Fibroblast of lung (primary cell): ENCODE measurements at regions not wholly inside any gene's neighbourhood (a gene's known extent, or its start where the extent isn't known, plus 50 kb on each side); places are given as distances from the start of the nearest gene placed in this dataset.

Experiments
- DNase-seq, 2 donors: peaks; one replicate each; pipeline versions ENCODE4 v3.0.0 to v3.0.0-alpha.2; 2010; ENCODE audit warnings: low read depth in 2 of 2
- H2AFZ ChIP-seq: 2 replicates; pipeline ENCODE4 v1.5.1; 2012; ENCODE audit warnings: low read length, control low read depth, inconsistent platforms
- H3K27ac ChIP-seq: 2 replicates; pipeline ENCODE4 v1.5.1; 2011; ENCODE audit warnings: low read length, control low read depth; ENCODE audit not compliant: insufficient read depth
- H3K27me3 ChIP-seq: 2 replicates; pipeline ENCODE4 v1.5.1; 2011; ENCODE audit warnings: mild to moderate bottlenecking, low read length; ENCODE audit not compliant: control insufficient read depth, insufficient read depth
- H3K36me3 ChIP-seq: 2 replicates; pipeline ENCODE4 v1.5.1; 2011; ENCODE audit warnings: low read length; ENCODE audit not compliant: control insufficient read depth, insufficient read depth
- H3K4me1 ChIP-seq: 2 replicates; pipeline ENCODE4 v1.5.1; 2011; ENCODE audit warnings: low read length; ENCODE audit not compliant: control insufficient read depth, insufficient read depth; ENCODE audit errors: extremely low read depth
- H3K4me2 ChIP-seq: 2 replicates; pipeline ENCODE4 v1.5.1; 2011; ENCODE audit warnings: low read length, control low read depth; ENCODE audit not compliant: insufficient read depth; ENCODE audit errors: extremely low read depth
- H3K4me3 ChIP-seq, 4 experiments: fragments of 200-600 bp in 1 of 4; sonication (generic) in 1 of 4; replicated peaks in 1 of 4; 2 replicates each; pipeline ENCODE4 v1.5.1; 2011 to 2016; ENCODE audit warnings: low read length in 4 of 4, low read depth in 3 of 4, mild to moderate bottlenecking in 3 of 4, control low read depth in 2 of 4, inconsistent platforms in 1 of 4, mixed read lengths in 1 of 4; ENCODE audit not compliant: insufficient read depth in 1 of 4; ENCODE audit errors: control extremely low read depth in 1 of 4
- H3K79me2 ChIP-seq: 2 replicates; pipeline ENCODE4 v1.5.1; 2012; ENCODE audit warnings: mild to moderate bottlenecking, low read length, inconsistent platforms; ENCODE audit not compliant: control insufficient read depth, insufficient read depth
- H3K9ac ChIP-seq: 2 replicates; pipeline ENCODE4 v1.5.1; 2011; ENCODE audit warnings: mild to moderate bottlenecking, low read length, control low read depth; ENCODE audit not compliant: insufficient read depth
- H3K9me3 ChIP-seq: 2 replicates; pipeline ENCODE4 v1.5.1; 2012; ENCODE audit warnings: low read depth, low read length; ENCODE audit not compliant: control insufficient read depth, insufficient read depth
- H4K20me1 ChIP-seq: 2 replicates; pipeline ENCODE4 v1.5.1; 2011; ENCODE audit warnings: low read length; ENCODE audit not compliant: control insufficient read depth, insufficient read depth; ENCODE audit errors: extremely low read depth
- CTCF ChIP-seq, 2 donors: IDR thresholded peaks in 1 of 2; conservative IDR thresholded peaks in 1 of 2; 1 replicate in 1 of 2; 2 replicates in 1 of 2; pipeline ENCODE4 v1.5.1; 2011 to 2012; ENCODE audit warnings: low read length in 2 of 2, control low read depth in 1 of 2, inconsistent platforms in 1 of 2, low read depth in 1 of 2, mild to moderate bottlenecking in 1 of 2
- EZH2 ChIP-seq: IDR thresholded peaks from 2 replicates; pipeline ENCODE4 v1.5.1; 2012; ENCODE audit warnings: low read length, control low read depth, mild to moderate bottlenecking; ENCODE audit errors: missing control alignments

GRCh38 chr3:5707794-5708193, 520.3 kb downstream of the EDEM1 start:
- Histone ChIP-seq H3K9ac (no peak overlapping the region), H4K20me1 (no peaks in the 10 kb centered on the region), H2AFZ (no peak overlapping the region), H3K4me1 (no peaks in the 10 kb centered on the region), H3K4me2 (no peak overlapping the region), H3K79me2 (no peaks in the 10 kb centered on the region), H3K27ac (no peak overlapping the region), H3K36me3 (no peaks in the 10 kb centered on the region), H3K4me3 (no peak overlapping the region), H3K27me3 (no peaks in the 10 kb centered on the region), H3K9me3 (no peaks in the 10 kb centered on the region)
- no peak for DNase-seq
- TF ChIP-seq CTCF (conservative IDR thresholded peaks at IDR 0.05 in 1 of 2, IDR thresholded peaks at IDR 0.05 in 1 of 2; ENCODE audit: low read depth in 1 of 2, low read length in 2 of 2): no peak
- no peak for TF ChIP-seq EZH2

GRCh38 chr3:5709714-5710113, 522.2 kb downstream of the EDEM1 start:
- H2AFZ ChIP-seq: no peak overlapping the region
- no peaks in the 10 kb centered on the region for H3K27me3 ChIP-seq
- no peak for DNase-seq
- H3K9ac ChIP-seq: no peak overlapping the region
- TF ChIP-seq CTCF (conservative IDR thresholded peaks at IDR 0.05 in 1 of 2, IDR thresholded peaks at IDR 0.05 in 1 of 2; ENCODE audit: low read depth in 1 of 2, low read length in 2 of 2): no peak
- TF ChIP-seq EZH2: no peak
- no peaks in the 10 kb centered on the region for H3K36me3 ChIP-seq
- no peaks in the 10 kb centered on the region for H3K9me3 ChIP-seq
- no peak overlapping the region for H3K4me3 ChIP-seq
- H3K4me1 ChIP-seq: no peaks in the 10 kb centered on the region
- H3K4me2 ChIP-seq: no peak overlapping the region
- no peaks in the 10 kb centered on the region for H4K20me1 ChIP-seq
- H3K79me2 ChIP-seq: no peaks in the 10 kb centered on the region
- H3K27ac ChIP-seq: no peak overlapping the region

GRCh38 chr3:5710718-5711117, 523.2 kb downstream of the EDEM1 start:
- no peak overlapping the region for H3K9ac ChIP-seq
- no peak overlapping the region for H3K4me2 ChIP-seq
- TF ChIP-seq CTCF (conservative IDR thresholded peaks at IDR 0.05 in 1 of 2, IDR thresholded peaks at IDR 0.05 in 1 of 2; ENCODE audit: low read depth in 1 of 2, low read length in 2 of 2): no peak
- TF ChIP-seq EZH2: no peak
- no peaks in the 10 kb centered on the region for H3K9me3 ChIP-seq
- H3K27ac ChIP-seq: no peak overlapping the region
- no peaks in the 10 kb centered on the region for H3K36me3 ChIP-seq
- no peak for DNase-seq
- H3K4me3 ChIP-seq: no peak overlapping the region
- H3K79me2 ChIP-seq: no peaks in the 10 kb centered on the region
- H3K27me3 ChIP-seq: no peaks in the 10 kb centered on the region
- no peaks in the 10 kb centered on the region for H4K20me1 ChIP-seq
- H3K4me1 ChIP-seq: no peaks in the 10 kb centered on the region
- no peak overlapping the region for H2AFZ ChIP-seq
